SK-N-SH treated with all-trans-retinoic acid at 6 μM for 48 hours (cell line): ENCODE measurements at regions not wholly inside any gene's neighbourhood (a gene's known extent, or its start where the extent isn't known, plus 50 kb on each side); places are given as distances from the start of the nearest gene placed in this dataset.

Experiments used
- ATAC-seq: fragments of 200-7000 bp; cut with Tn5 transposase; 3 replicates; pipeline ENCODE4 v1.9.1; 2020; ENCODE audit warnings: mild to moderate bottlenecking, moderate library complexity
- ARNTL ChIP-seq: fragments of 450-650 bp; formaldehyde crosslinking; IDR thresholded peaks from 2 replicates; pipeline ENCODE4 v1.5.0; 2020; ENCODE audit warnings: low read depth, mild to moderate bottlenecking, moderate library complexity, borderline replicate concordance
- BACH2 ChIP-seq: fragments of 250-450 bp; sonication (Bioruptor Pico); IDR thresholded peaks from 2 replicates; pipeline ENCODE4 v1.9.0; 2021; ENCODE audit warnings: mild to moderate bottlenecking, borderline replicate concordance
- CREB5 ChIP-seq: fragments of 250-450 bp; sonication (Bioruptor Pico); IDR thresholded peaks from 2 replicates; pipeline ENCODE4 v1.5.1; 2020; ENCODE audit warnings: low read depth, mild to moderate bottlenecking, moderate library complexity
- CSDC2 ChIP-seq: fragments of 250-450 bp; sonication (Bioruptor Pico); IDR thresholded peaks from 2 replicates; pipeline ENCODE4 v1.5.0; 2020; ENCODE audit warnings: mild to moderate bottlenecking, moderate library complexity
- CSRNP3 ChIP-seq: fragments of 250-450 bp; sonication (Bioruptor Pico); IDR thresholded peaks from 2 replicates; pipeline ENCODE4 v1.5.1; 2021; ENCODE audit warnings: mild to moderate bottlenecking, moderate library complexity
- ESRRG ChIP-seq: fragments of 250-450 bp; sonication (Bioruptor Pico); IDR thresholded peaks from 2 replicates; pipeline ENCODE4 v1.6.1; 2021; ENCODE audit warnings: mild to moderate bottlenecking
- GLIS3 ChIP-seq: fragments of 250-450 bp; sonication (Bioruptor Pico); IDR thresholded peaks from 2 replicates; pipeline ENCODE4 v1.5.0; 2020; ENCODE audit warnings: mild to moderate bottlenecking, moderate library complexity
- ISL1 ChIP-seq: fragments of 250-450 bp; sonication (Bioruptor Pico); IDR thresholded peaks from 2 replicates; pipeline ENCODE4 v2.1.2; 2022; ENCODE audit warnings: mild to moderate bottlenecking, moderate library complexity
- OSR1 ChIP-seq: fragments of 250-450 bp; sonication (Bioruptor Pico); IDR thresholded peaks from 2 replicates; pipeline ENCODE4 v1.8.0; 2022; ENCODE audit warnings: moderate library complexity, mild to moderate bottlenecking, inconsistent platforms
- PATZ1 ChIP-seq: fragments of 250-450 bp; sonication (Bioruptor Pico); IDR thresholded peaks from 2 replicates; pipeline ENCODE4 v1.8.0; 2020; ENCODE audit warnings: mild to moderate bottlenecking, moderate library complexity, borderline replicate concordance
- PPARA ChIP-seq: fragments of 250-450 bp; sonication (Bioruptor Pico); IDR thresholded peaks from 2 replicates; pipeline ENCODE4 v1.5.0; 2020; ENCODE audit warnings: mild to moderate bottlenecking, borderline replicate concordance
- RARB ChIP-seq: fragments of 250-450 bp; sonication (Bioruptor Pico); IDR thresholded peaks from 2 replicates; pipeline ENCODE4 v1.8.0; 2021; ENCODE audit warnings: mild to moderate bottlenecking, moderate library complexity
- TOX ChIP-seq: fragments of 250-450 bp; sonication (Bioruptor Pico); IDR thresholded peaks from 2 replicates; pipeline ENCODE4 v1.8.0; 2021; ENCODE audit warnings: mild to moderate bottlenecking, moderate library complexity, borderline replicate concordance
- TSHZ2 ChIP-seq: fragments of 250-450 bp; sonication (Bioruptor Pico); IDR thresholded peaks from 2 replicates; pipeline ENCODE4 v1.5.0; 2020; ENCODE audit warnings: mild to moderate bottlenecking, moderate library complexity
- ZC3H10 ChIP-seq: fragments of 250-450 bp; sonication (Bioruptor Pico); IDR thresholded peaks from 2 replicates; pipeline ENCODE4 v1.5.1; 2021; ENCODE audit warnings: mild to moderate bottlenecking, moderate library complexity
- ZFP3 ChIP-seq: fragments of 250-450 bp; sonication (Bioruptor Pico); IDR thresholded peaks from 2 replicates; pipeline ENCODE4 v1.5.0; 2020; ENCODE audit warnings: mild to moderate bottlenecking, moderate library complexity
- ZFP30 ChIP-seq: fragments of 450-650 bp; formaldehyde crosslinking; IDR thresholded peaks from 2 replicates; pipeline ENCODE4 v1.5.0; 2022; ENCODE audit warnings: mild to moderate bottlenecking, moderate library complexity
- ZNF565 ChIP-seq: fragments of 450-650 bp; formaldehyde crosslinking; conservative IDR thresholded peaks from 2 replicates; pipeline ENCODE4 v1.5.0; 2020; ENCODE audit warnings: low read depth, mild to moderate bottlenecking, moderate library complexity
- ZNF70 ChIP-seq: fragments of 450-650 bp; formaldehyde crosslinking; IDR thresholded peaks from 2 replicates; pipeline ENCODE4 v1.5.0; 2020; ENCODE audit warnings: mild to moderate bottlenecking, moderate library complexity

- TF ChIP-seq ZNF70 (no peak), ZFP3 (CRISPR knock-in tag) (no peak), PATZ1 (CRISPR knock-in tag) (no peak), TOX (no peak), CREB5 (no peak), ISL1 (CRISPR knock-in tag) (no peak)
- ATAC-seq = no peak
These were observed 87.7 kb upstream of the ALX4 start for GRCh38 chr11:44397586-44398178.

- no peak for ATAC-seq
- TF ChIP-seq TSHZ2 (CRISPR knock-in tag) (no peak), ZNF70 (no peak), GLIS3 (CRISPR knock-in tag) (no peak), CSDC2 (no peak), ZC3H10 (CRISPR knock-in tag) (no peak), ESRRG (no peak), ZFP30 (no peak), BACH2 (CRISPR knock-in tag) (no peak), PATZ1 (CRISPR knock-in tag) (no peak), OSR1 (CRISPR knock-in tag) (no peak), ARNTL (no peak)
These were observed 88.5 kb upstream of the ALX4 start for GRCh38 chr11:44398266-44399030.

GRCh38 chr11:44399968-44400367 lies 90.0 kb upstream of the ALX4 start:
- ATAC-seq = no peak
- no peak for TF ChIP-seq PPARA

GRCh38 chr11:44400431-44400830 lies 90.5 kb upstream of the ALX4 start:
- no peak for ATAC-seq
- TF ChIP-seq TOX (no peak), ARNTL (no peak)

GRCh38 chr11:44402466-44403075 lies 92.6 kb upstream of the ALX4 start:
- TF ChIP-seq CSDC2 = no peak
- no peak for TF ChIP-seq ZFP3 (CRISPR knock-in tag)
- no peak for TF ChIP-seq ZNF565 (CRISPR knock-in tag)
- no peak for TF ChIP-seq CSRNP3 (CRISPR knock-in tag)
- no peak for TF ChIP-seq RARB (CRISPR knock-in tag)
- no peak for TF ChIP-seq PATZ1 (CRISPR knock-in tag)
- ATAC-seq = no peak
